Loucy (cell line): ENCODE measurements at regions not wholly inside any gene's neighbourhood (a gene's known extent, or its start where the extent isn't known, plus 50 kb on each side); places are given as distances from the start of the nearest gene placed in this dataset.
"Not testable (repeated sequence)": the region's sequence is repeated elsewhere in the genome, so short reads cannot be mapped to it uniquely, and the experiment has no call there.

Source experiments
- H2AFZ ChIP-seq: fragments of 200-600 bp; sonication (generic); 2 replicates; pipeline ENCODE4 v1.6.0; 2016; ENCODE audit warnings: antibody characterized with exemption, mild to moderate bottlenecking, low read length, moderate library complexity
- H3F3A ChIP-seq: fragments of 200-600 bp; 2 replicates; pipeline ENCODE4 v1.6.0; 2016; ENCODE audit warnings: antibody characterized with exemption, low read depth, mild to moderate bottlenecking
- H3K27me3 ChIP-seq: fragments of 200-600 bp; sonication (generic); 2 replicates; pipeline ENCODE4 v1.6.1; 2014; ENCODE audit warnings: low read length, mild to moderate bottlenecking; ENCODE audit not compliant: insufficient read depth, poor library complexity, severe bottlenecking
- H3K36me3 ChIP-seq: fragments of 200-600 bp; sonication (generic); 2 replicates; pipeline ENCODE4 v1.6.1; 2016; ENCODE audit warnings: low read length; ENCODE audit not compliant: insufficient read depth
- H3K4me1 ChIP-seq: fragments of 200-600 bp; sonication (generic); 2 replicates; pipeline ENCODE4 v1.5.1; 2014; ENCODE audit warnings: low read length, mild to moderate bottlenecking; ENCODE audit not compliant: insufficient read depth, poor library complexity, severe bottlenecking
- H3K4me2 ChIP-seq: fragments of 200-600 bp; sonication (generic); 2 replicates; pipeline ENCODE4 v1.6.0; 2014; ENCODE audit warnings: antibody characterized with exemption, low read length, low read depth, mild to moderate bottlenecking; ENCODE audit not compliant: poor library complexity, severe bottlenecking
- H3K4me3 ChIP-seq: fragments of 200-600 bp; sonication (generic); 2 replicates; pipeline ENCODE4 v1.5.1; 2014; ENCODE audit warnings: low read length, mild to moderate bottlenecking, mixed read lengths; ENCODE audit not compliant: poor library complexity, severe bottlenecking
- H3K79me2 ChIP-seq: fragments of 200-600 bp; sonication (generic); 2 replicates; pipeline ENCODE4 v1.6.1; 2014; ENCODE audit warnings: low read length; ENCODE audit not compliant: insufficient read depth
- H3K9ac ChIP-seq: fragments of 200-600 bp; sonication (generic); 2 replicates; pipeline ENCODE4 v1.6.0; 2014; ENCODE audit warnings: mild to moderate bottlenecking, low read depth, low read length, moderate library complexity; ENCODE audit not compliant: poor library complexity, severe bottlenecking
- H3K9me2 ChIP-seq: fragments of 200-600 bp; sonication (generic); replicated peaks from 2 replicates; pipeline ENCODE4 v1.6.1; 2016; ENCODE audit warnings: low read depth, low read length, mixed read lengths
- H3K9me3 ChIP-seq: fragments of 200-600 bp; sonication (generic); 2 replicates; pipeline ENCODE4 v1.6.1; 2014; ENCODE audit warnings: mild to moderate bottlenecking, antibody characterized with exemption, low read length, low read depth; ENCODE audit not compliant: insufficient read depth
- H4K20me1 ChIP-seq: fragments of 200-600 bp; sonication (generic); 2 replicates; pipeline ENCODE4 v1.6.0; 2014; ENCODE audit warnings: antibody characterized with exemption, low read length, mild to moderate bottlenecking; ENCODE audit not compliant: insufficient read depth, poor library complexity, severe bottlenecking
- CTCF ChIP-seq: fragments of 200-600 bp; sonication (generic); conservative IDR thresholded peaks from 2 replicates; pipeline ENCODE4 v1.5.1; 2014; ENCODE audit warnings: mild to moderate bottlenecking, antibody characterized with exemption, low read length
- EZH2phosphoT487 ChIP-seq: fragments of 200-600 bp; IDR thresholded peaks from 2 replicates; pipeline ENCODE4 v1.6.1; 2018; ENCODE audit warnings: antibody characterized with exemption, mild to moderate bottlenecking, moderate library complexity, borderline replicate concordance

DNA sequence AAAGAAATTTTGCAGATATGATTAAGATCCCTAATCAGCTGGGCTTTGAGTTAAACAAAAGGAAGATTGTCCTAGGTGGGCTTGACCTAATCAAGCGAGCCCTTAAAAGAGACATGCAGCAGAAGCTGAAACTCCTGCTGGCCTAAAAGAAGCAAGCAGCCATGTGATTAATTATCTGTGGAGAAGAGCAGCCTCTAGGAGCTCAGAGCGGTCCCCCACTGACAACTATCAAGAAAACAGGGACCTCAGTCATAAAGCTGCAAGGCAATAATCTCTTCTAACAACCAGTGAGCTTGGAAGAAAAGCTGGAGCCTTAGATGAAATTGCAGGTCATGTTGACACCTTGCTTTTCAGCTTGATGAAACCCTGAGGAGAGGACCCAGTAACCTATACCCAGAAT is 288.9 kb upstream of the CLEC14A start:
- Histone ChIP-seq H2AFZ (no peak overlapping the region), H4K20me1 (no peaks in the 10 kb centered on the region), H3K9me2 (no peaks in the 10 kb centered on the region), H3K9ac (no peak overlapping the region), H3F3A (no peaks in the 10 kb centered on the region), H3K79me2 (no peaks in the 10 kb centered on the region), H3K4me3 (no peak overlapping the region), H3K9me3 (no peaks in the 10 kb centered on the region), H3K36me3 (no peaks in the 10 kb centered on the region), H3K27me3 (no peaks in the 10 kb centered on the region), H3K4me1 (no peaks in the 10 kb centered on the region), H3K4me2 (no peak overlapping the region)
- TF ChIP-seq CTCF (no peak), EZH2phosphoT487 (no peak)

- H3K9ac ChIP-seq, result not testable (repeated sequence)
These were observed 288.0 kb upstream of the CLEC14A start for GRCh38 chr14:38543851-38544250.

DNA sequence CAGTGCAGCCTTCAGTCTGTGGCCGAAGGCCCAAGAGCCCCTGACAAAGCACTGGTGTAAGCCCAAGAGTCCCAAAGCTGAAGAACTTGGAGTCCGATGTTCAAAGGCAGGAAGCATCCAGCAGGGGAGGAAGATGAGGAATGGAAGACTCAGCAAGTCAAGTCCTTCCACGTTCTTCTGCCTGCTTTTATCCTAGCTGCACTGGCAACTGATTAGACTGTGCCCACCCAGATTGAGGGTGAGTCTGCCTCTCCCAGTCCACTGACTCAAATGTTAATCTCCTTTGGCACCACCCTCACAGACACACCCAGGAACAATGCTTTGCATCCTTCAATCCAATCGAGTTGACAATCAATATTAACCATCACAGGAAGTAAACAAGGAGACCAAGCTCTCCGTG is 282.2 kb upstream of the CLEC14A start:
- not testable (repeated sequence) for H3K4me2 ChIP-seq, H3K4me3 ChIP-seq, H3K9ac ChIP-seq, H3K36me3 ChIP-seq, H3K9me2 ChIP-seq, H3K79me2 ChIP-seq, H2AFZ ChIP-seq, H3F3A ChIP-seq, H3K27me3 ChIP-seq, H3K9me3 ChIP-seq, H4K20me1 ChIP-seq, H3K4me1 ChIP-seq

More at GRCh38 chr14:38543851-38544250, 288.0 kb upstream of the CLEC14A start:
- not testable (repeated sequence) for H3K79me2 ChIP-seq, H3K27me3 ChIP-seq, H3K4me3 ChIP-seq, H2AFZ ChIP-seq, H3K4me1 ChIP-seq, H3K9me2 ChIP-seq, H4K20me1 ChIP-seq, H3F3A ChIP-seq, H3K4me2 ChIP-seq, H3K36me3 ChIP-seq, H3K9me3 ChIP-seq

- TF ChIP-seq CTCF, result no peak
- TF ChIP-seq EZH2phosphoT487, result no peak
- Histone ChIP-seq H2AFZ (no peak overlapping the region), H3K9ac (no peak overlapping the region)
These were observed 280.6 kb upstream of the CLEC14A start for GRCh38 chr14:38536376-38537038.

More at GRCh38 chr14:38536376-38537038, 280.6 kb upstream of the CLEC14A start:
- H3F3A ChIP-seq, result no peaks in the 10 kb centered on the region
- H3K4me3 ChIP-seq, result no peak overlapping the region
- H3K36me3 ChIP-seq, result no peaks in the 10 kb centered on the region
- no peaks in the 10 kb centered on the region for H4K20me1 ChIP-seq
- H3K9me3 ChIP-seq, result no peaks in the 10 kb centered on the region
- no peaks in the 10 kb centered on the region for H3K27me3 ChIP-seq
- H3K9me2 ChIP-seq, result no peaks in the 10 kb centered on the region
- H3K79me2 ChIP-seq, result no peaks in the 10 kb centered on the region
- H3K4me2 ChIP-seq, result no peak overlapping the region
- no peaks in the 10 kb centered on the region for H3K4me1 ChIP-seq
